HS-27A (cell line): ENCODE measurements at regions not wholly inside any gene's neighbourhood (a gene's known extent, or its start where the extent isn't known, plus 50 kb on each side); places are given as distances from the start of the nearest gene placed in this dataset.
"Not testable (repeated sequence)": the region's sequence is repeated elsewhere in the genome, so short reads cannot be mapped to it uniquely, and the experiment has no call there.

Source experiments
- DNase-seq: peaks from one replicate; pipeline ENCODE4 v3.0.0-alpha.2; 2012; ENCODE audit warnings: low read depth, missing footprints

GRCh38 chr5:57750282-57750681, 267.7 kb upstream of the ACTBL2 start:
- DNase-seq, result no peak

- DNase-seq, result no peak
Observed at GRCh38 chr5:57749396-57749795, 266.8 kb upstream of the ACTBL2 start.

DNA sequence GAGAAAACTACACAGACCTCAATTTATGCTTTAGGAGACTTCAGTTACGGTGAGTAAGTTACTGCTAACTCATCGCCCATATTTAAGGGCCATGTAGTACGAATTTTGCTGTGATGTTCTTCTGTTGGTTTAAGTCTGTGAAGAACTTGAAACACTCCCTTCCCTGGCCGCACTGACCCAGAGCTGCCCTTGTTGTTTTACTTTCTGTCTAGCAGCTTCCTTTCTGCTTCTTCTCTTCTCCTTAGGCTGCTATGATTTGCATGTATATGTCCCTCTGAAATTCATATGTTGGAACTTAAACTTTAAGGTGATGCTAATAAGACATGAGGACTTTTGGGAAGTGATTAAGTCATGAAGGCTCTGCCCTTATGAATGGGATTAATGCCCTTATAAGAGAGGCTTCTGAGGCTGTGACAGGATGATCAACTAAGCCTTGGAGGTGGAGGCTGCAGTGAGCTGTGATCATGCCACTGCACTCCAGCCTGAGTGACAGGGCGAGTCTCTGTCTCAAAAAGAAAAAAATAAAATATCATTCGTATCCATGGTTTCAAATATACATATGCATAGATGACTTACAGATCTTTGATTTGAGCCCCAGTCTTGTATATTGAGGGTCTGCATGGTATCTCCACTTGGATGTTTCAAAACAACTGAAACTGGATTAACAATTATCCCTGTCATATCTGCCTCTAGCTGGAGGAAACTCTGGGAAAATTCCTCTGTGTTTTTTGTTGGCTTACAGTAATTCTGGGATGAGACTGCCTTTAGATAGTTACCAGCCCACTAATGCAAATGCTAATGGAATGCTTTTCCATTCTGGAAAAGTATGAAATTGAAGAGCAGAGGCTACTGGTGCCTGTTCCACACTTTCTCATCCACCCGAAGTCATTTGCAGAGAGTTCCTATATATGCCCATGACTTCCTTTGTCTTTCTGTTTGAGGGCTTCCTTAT, 263.4 kb upstream of the ACTBL2 start:
- DNase-seq, result no peak

DNA sequence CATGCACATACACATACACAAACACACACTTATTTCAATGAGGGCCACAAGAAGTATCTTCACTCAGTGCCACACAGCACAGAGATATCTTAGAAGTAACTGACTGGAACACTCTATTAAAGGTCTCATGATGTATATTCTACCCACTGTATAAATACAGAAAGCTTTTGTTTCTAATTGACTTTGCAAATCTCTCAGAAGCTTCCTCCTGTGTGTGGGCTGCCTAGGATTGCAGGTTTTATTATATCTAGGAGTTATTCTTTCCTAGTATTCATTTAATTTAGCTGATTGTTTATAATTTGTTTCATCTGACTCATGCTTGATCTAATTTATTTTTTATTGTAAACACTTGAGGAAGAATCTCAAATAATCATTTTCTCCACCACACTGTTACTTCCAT, 262.4 kb upstream of the ACTBL2 start:
- DNase-seq, result no peak

GRCh38 chr5:57741336-57741735, 258.7 kb upstream of the ACTBL2 start:
- no peak for DNase-seq

GRCh38 chr5:57738787-57739186, 256.2 kb upstream of the ACTBL2 start:
- DNase-seq, result no peak

DNA sequence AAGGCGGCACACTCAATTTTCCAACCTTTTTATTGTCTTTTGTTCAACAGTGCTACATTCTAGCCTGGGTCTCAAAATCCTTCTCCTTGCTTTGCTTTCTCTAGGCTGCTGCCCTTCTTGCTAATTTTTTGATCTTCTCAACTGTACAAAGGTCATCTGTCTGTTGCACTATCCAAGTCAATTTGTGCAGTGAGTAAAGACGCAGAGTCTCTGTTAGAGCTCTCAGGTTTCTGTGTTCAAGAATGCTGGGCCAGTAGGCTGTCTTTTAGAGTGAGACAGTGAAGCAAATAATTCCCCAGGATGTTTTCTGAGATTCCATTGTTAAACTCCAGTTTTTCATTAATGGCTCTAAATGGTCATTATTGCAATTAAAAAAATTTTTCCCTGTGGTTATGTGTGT, 255.7 kb upstream of the ACTBL2 start:
- no peak for DNase-seq

GRCh38 chr5:57736716-57737115, 254.1 kb upstream of the ACTBL2 start:
- DNase-seq, result no peak

- peak; percentile 66 for DNase-seq
Observed at GRCh38 chr5:57735279-57736153, 252.9 kb upstream of the ACTBL2 start.

DNA sequence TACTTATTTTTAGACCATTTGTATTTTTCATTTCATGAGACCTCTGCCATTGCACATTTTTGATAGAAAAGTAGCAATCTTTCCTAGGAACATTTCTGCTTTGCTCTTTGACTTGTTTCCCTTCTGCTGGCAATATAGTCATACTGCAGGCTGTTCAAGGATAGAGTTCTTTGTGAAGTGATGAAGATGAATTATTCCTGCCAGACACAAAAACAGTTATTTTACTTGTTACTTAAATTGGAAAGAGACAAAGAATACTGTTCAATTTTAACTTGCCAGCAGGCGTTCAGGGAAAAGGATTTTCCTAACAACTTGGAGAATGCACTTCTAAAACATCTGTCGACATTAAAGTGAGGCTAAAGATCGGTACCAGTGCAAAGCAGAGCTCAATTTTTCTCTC, 251.7 kb upstream of the ACTBL2 start:
- DNase-seq, result no peak

DNA sequence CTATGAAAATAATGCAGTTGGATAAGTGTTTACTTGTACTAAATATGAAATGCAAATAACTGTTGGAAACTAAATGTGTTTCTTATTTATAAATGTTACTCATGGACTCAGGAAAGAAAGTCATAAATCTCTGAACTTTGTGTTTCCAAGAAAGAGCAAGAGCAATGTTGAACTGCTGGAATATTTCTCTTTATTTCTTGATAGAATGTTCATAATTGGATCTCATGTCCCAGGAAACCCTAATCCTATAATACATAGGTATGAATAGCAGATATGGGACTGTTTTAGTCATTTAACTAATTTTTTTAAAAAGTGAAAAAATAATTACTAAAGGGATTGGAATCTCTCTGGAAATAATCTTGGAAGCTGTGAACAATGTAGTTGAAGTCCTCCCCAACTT, 245.0 kb upstream of the ACTBL2 start:
- no peak for DNase-seq

DNA sequence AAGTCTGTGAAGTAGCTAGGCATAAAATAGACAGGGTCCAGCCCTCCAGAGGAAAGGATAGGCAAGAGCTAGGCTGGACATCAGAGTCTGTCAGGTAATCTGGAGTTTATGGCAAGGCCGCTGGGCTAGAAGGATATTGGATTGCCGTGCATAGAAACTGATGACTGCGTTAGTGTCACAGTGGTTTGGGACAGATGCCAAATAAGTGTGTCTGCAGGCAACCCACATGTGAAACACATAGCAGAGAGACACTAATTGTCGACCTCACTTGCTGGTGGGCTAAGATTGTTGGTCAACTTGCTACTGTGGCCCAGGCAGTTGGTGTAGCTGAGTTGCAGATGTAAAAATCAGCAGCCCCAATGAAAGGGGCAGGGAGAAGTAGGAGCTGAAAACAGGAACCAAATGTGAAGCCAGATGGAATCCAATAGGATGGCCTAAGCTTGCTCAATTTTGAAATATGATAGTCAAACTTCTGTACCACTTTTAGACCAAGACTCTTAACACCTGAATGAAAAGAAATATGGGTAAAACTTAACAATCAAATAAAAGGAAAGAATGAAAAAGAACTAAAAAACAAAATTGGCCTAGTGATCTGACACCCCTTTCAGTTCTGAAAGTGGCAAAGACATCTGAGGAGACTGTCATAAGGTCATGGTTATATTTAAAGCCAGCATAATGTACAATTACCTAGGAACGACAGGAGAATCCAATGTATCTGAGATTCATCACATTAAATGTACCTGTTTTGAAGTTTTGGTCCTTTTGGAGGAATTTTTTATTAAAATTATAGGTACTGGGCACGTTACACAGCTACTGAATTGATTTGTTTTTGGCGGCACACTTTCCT, 243.3 kb upstream of the ACTBL2 start:
- no peak for DNase-seq

- no peak for DNase-seq
Observed at GRCh38 chr5:57724836-57725235, 242.2 kb upstream of the ACTBL2 start.

- DNase-seq, result no peak
Observed at GRCh38 chr5:57721226-57721625, 238.6 kb upstream of the ACTBL2 start.

DNA sequence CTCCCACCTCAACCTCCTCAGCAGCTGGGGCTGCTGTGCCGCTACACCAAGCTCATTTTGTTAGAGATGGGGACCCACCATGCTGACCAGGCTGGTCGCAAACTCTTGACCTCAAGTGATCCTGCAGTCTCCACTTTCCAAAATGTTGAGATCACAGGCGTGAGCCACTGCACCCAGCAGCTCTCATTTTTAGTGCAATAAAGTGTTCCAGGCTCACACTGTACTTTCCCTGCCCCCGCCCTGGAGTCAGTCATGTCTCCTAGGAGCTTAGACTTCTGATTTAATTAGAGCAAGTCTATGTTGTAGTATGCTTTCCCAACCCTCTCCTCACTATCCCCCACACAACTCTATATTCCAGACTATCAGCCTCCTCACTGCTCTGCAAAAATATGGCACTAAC, 238.0 kb upstream of the ACTBL2 start:
- DNase-seq, result no peak

GRCh38 chr5:57719216-57719615, 236.6 kb upstream of the ACTBL2 start:
- no peak for DNase-seq

DNA sequence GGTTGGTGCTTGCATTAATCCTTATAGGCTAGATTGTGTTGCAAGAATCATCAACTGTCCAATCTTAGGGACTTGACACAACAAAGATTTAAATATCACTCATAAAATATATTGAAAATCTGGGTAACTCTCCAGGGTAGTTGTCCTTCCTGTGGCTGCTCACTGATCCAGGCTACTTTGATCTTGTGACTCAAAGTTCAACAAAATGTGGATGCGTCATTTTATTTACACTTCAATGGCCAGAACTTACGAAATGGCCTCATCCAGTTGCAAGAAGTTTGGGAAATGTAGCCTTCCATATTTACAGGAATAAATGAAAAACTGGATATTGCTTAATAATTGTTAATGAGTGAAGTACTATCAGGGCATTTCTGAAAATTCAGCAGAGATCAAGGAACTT, 235.5 kb upstream of the ACTBL2 start:
- no peak for DNase-seq

DNA sequence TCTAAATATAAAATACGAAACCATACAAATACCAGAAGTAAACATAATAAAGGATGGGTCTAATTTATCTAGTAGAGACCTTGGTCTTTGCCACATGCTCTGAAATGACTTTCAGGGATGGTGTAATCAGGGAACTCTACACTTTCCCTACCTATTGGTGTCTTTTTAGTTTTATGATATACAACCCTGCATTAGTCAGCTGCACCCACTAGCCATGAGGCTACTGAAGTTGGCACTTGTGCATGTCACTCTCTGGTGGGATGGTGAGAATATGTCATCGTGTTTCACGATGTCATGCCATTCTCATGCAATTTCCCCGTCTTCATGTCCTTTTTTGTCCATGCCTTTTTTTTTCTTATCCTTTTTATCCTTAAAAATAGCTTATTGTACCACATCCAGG, 234.9 kb upstream of the ACTBL2 start:
- no peak for DNase-seq

- DNase-seq, result no peak
Observed at GRCh38 chr5:57716661-57717060, 234.1 kb upstream of the ACTBL2 start.

GRCh38 chr5:57715296-57715695, 232.7 kb upstream of the ACTBL2 start:
- no peak for DNase-seq

DNA sequence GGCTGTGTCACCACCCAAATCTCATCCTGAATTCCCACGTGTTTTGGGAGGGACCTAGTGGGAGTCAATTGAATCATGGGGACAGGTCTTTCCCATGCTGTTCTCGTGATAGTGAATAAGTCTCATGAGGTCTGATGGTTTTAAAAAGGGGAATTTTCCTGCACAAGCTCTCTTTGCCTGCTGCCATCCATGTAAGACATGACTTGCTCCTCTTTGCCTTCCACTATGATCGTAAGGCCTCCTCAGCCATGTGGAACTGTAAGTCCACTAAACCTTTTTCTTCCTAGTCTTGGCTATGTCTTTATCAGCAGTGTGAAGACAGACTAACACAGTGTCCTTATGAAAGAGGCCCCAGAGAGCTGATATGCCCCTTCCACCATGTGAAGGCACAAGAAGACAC, 230.9 kb upstream of the ACTBL2 start:
- DNase-seq, result not testable (repeated sequence)

DNA sequence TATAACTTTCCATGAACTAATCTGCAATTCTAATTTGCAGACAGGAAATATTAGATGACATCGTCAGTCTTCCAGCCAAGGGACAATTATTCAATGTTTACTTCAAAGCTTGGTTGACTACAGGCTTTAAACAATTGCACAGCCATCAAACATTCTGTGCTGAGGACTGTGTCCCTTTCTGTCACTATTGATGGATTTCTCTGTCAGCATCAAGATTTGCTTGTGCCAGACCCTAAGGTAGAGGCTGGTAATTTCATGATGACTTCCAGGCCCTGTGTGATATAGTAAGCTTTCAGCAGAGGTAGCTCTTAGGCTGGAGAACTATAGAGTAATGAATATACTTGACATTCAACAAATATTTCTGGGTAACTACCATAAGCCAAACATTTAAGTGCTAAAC, 229.3 kb upstream of the ACTBL2 start:
- no peak for DNase-seq
